ENCODE measurements at regions not wholly inside any gene's neighbourhood (a gene's known extent, or its start where the extent isn't known, plus 50 kb on each side); places are given as distances from the start of the nearest gene placed in this dataset.

GRCh38 chr16:60206516-60206915 lies 1472.4 kb upstream of the GOT2 start:
- TF ChIP-seq CHD2 (IDR thresholded peaks at IDR 0.05; ENCODE audit: low read length, partially characterized antibody): no peak
- TF ChIP-seq USF2 (IDR thresholded peaks at IDR 0.05; ENCODE audit: borderline replicate concordance, low read depth, low read length): no peak
- TF ChIP-seq MAX (IDR thresholded peaks at IDR 0.05; ENCODE audit: low read depth): no peak
- no peak for TF ChIP-seq CTCF (IDR thresholded peaks at IDR 0.05)
- no peak for TF ChIP-seq MEF2A (IDR thresholded peaks at IDR 0.05; ENCODE audit: borderline replicate concordance, low read depth)
- TF ChIP-seq REST (IDR thresholded peaks at IDR 0.05; ENCODE audit: low read depth, low read length): no peak
- no peak for TF ChIP-seq EP300 (IDR thresholded peaks at IDR 0.05; ENCODE audit: borderline replicate concordance in 1 of 2, low read depth in 1 of 2, low read length in 1 of 2)
- no peak for TF ChIP-seq YY1 (IDR thresholded peaks at IDR 0.05; ENCODE audit: low read depth)
- no peak for TF ChIP-seq GATA2 (CRISPR knock-in tag; IDR thresholded peaks at IDR 0.05)
- TF ChIP-seq NFIC (IDR thresholded peaks at IDR 0.05; ENCODE audit: borderline replicate concordance): no peak
- TF ChIP-seq JUND (IDR thresholded peaks at IDR 0.05): no peak
- TF ChIP-seq RFX5 (IDR thresholded peaks at IDR 0.05; ENCODE audit: low read length): no peak

Measured in SK-N-SH (cell line).